NCI-H2227 treated with DMSO at 0.1 percent for 48 hours (cell line): ENCODE measurements at regions not wholly inside any gene's neighbourhood (a gene's known extent, or its start where the extent isn't known, plus 50 kb on each side); places are given as distances from the start of the nearest gene placed in this dataset.
"Not testable (repeated sequence)": the region's sequence is repeated elsewhere in the genome, so short reads cannot be mapped to it uniquely, and the experiment has no call there.

Experiments
- DNase-seq: peaks from one replicate; lab custom pipeline; 2025; lab: John Stamatoyannopoulos, UW

DNA sequence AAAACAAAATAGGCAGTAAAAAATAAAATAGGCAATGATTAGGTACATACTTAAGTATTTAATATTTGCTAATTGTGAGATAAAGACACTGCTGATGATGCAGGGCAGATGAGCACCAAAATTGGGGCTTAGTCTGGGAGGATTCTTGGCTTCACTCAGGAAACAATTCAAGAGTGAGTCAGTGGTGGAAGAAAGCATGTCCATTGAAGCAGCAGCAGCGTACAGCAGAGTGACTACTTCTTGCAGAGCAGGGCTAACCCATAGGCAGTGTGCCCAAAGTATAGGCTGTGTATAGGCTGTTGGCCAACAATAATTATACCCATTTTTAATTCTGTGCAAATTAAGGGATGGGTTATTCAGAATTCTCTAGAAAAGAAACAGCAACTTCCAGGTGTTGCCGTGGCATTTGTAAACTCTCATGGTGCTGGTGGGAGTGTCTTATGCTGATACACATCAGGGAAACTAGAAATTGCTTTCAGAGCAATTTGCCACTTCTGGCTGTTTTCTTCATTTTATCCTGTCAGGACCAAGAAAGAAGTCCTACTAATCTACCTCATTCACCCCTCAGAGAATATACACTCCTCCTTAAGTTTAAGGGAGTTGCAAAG, 317.3 kb upstream of the NAALADL2 start:
- DNase-seq: no peak

DNA sequence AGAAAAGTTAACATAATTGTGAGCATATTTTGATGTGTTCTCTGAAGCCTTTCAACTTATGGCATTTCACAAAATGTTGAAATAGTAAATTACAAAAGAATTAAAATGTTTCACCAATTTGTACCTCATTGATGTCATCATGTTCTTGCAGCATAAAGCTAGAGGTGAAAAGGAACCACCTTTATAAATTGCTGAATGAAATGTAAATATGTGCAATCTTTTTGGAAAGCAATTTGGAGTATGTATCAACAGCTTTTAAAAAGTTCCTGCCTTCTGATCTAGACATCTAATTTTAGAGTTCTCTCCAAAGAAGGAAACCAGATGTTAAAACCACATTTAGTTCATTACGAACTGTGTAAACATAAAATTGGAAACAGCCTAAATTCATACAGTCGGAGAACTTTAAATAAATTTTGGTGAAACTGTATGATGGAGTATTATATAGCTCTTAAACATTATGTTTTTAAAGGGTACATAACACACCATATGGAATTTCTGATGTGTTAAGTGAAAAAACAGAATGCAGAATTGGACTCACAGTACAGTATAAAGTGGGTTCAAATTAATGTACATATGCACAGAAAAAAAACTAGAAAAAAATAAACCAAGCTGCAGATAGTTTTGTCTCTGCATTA, 311.2 kb upstream of the NAALADL2 start:
- no peak for DNase-seq

DNA sequence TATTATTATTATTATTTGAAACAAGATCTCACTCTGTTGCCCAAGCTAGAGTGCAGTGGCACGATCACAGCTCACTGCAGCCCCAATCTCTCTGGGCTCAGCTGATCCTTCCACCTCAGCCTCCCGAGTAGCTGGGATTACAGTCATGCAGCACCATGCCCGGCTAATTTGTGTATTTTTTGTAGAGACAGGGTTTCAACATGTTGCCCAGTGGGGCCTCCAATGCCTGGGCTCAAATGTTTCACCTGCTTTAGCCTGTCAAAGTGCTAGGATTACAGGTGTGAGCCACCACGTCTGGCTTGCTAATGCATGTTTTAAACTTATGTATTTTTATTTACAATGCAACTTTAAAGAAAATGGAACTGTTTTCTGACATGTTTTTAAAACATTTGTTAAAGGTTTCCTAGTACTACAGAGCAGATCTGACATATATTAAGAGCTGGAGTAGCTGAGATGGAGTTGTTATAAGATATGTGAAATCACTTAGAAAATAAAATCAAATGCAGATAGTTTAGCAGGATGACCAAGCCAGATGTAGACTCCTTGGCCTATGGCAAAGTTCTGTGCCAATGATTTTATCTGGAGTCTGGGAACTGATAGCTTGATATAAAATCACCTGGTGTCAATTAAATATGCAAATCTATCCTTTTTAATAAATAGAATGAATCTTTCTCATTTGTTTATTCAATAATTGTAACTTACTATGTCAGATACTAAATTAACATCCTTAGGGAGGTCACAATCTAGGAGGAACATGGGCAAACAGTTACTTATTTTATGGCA, 310.1 kb upstream of the NAALADL2 start:
- DNase-seq: no peak

DNA sequence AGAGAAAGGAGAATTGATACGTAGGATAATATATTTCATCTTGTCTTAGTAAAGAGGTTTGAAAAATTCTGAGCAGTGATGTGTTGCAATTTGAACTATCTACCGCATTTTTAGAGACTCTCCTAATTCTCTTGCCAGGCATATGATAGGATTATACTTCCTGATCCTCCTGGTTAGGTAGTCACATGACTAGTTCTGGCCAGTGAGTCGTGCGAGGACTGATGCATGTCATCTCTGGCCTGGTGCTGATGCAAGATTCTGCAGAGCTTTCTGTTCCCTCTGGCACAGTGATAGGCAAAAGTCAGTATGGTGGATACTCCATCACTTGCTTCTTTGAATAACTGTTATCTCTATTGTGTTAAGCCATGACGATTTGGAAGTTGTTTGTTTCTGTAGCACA, 277.6 kb upstream of the NAALADL2 start:
- DNase-seq: no peak

DNA sequence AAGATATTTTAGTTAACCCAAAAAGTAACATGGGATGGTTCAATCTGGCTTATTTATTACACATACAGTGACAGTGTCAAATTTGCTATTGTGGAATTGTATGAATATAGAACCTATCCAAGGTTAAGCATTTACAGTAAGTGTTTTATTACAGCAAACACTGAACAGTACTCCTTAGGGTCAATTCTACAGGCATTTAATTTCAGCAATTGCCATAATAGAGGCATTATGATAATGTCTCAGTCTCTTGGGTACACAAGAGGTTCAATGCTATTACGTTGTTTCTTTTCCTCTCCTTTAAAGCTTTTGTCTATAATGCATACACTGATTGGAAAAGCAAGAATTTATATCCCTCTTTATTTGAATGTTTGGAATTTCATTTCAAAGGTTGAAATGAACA, 275.7 kb upstream of the NAALADL2 start:
- DNase-seq: no peak

DNA sequence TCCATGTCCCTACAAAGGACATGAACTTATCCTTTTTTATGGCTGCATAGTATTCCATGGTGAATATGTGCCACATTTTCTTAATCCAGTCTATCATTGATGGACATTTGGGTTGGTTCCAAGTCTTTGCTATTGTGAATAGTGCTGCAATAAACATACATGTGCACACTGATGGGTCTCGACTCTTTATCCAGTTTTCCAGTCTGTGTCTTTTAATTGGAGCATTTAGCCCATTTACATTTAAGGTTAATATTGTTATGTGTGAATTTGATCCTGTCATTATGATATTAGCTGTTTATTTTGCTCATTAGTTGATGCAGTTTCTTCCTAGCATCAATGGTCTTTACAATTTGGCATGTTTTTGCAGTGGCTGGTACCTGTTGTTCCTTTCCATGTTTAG, 272.0 kb upstream of the NAALADL2 start:
- not testable (repeated sequence) for DNase-seq

DNA sequence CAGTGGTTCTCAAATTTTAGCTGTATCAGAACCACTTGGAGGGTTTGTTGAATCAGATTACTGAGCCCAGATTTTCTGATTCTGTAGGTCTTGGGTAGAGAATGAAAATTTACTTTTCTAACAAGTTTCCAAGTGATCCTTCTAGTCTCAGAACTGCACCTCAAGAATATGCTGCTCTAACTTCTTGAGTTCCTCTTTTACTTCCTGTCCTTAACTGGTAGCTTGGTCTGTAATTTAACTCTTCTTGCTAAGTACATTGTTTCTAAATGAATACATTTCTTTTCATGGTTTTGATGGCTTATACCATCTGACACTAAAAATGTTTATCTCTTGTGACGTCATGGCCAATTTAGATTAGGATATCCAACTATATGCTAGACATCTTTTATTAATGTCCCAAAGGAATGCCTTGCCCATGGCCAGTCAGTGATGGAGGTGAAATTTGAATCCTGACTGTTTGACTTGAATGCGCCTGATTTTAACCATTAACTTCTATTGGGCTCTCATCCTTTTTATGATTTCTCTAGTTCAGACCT, 262.6 kb upstream of the NAALADL2 start:
- no peak for DNase-seq

DNA sequence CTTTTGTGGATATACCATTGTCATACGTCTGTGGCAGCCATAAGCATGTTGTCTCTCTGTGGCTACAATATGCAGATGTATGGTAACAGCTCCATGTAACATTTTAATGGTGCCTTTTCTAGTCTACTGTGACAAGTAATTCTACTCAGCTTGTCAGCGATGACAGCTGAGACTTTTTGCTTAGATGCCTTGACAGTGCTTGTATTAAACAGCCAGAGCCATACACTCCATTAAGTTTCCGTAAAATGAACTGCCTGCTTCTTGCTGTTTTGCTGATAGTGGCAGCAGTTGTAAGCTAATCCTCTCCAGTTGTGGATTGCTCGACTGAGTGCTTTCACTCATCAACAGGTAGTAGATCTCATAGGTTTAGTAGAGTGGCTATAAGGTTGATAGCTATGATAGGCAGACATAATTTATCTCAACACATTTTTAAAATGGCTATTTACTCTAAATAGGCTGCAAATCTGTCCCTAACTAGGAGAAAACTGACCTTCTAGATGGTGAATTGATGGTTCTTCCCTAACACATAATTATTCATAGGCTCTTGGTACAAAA, 260.2 kb upstream of the NAALADL2 start:
- peak; percentile 12 for DNase-seq

DNA sequence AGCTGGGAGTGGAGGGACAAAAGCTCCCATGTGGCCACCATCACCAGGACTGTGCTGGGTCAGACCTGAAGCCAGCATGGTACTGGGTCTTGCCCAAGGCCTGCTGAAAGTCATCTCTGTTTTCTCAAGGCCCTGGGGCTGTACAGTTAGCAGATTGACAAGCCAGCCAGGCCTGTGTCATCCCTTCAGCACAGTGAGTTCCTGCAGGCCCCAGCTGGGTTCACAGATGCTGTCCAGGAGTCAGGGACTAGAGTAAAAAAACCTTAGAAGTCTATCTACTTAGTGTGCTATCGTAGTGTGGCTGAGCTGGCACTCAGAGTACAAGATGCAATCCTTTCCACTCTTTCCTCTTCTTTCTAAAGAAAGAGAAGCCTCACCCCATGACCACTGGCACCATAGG, 246.0 kb upstream of the NAALADL2 start:
- no peak for DNase-seq

DNA sequence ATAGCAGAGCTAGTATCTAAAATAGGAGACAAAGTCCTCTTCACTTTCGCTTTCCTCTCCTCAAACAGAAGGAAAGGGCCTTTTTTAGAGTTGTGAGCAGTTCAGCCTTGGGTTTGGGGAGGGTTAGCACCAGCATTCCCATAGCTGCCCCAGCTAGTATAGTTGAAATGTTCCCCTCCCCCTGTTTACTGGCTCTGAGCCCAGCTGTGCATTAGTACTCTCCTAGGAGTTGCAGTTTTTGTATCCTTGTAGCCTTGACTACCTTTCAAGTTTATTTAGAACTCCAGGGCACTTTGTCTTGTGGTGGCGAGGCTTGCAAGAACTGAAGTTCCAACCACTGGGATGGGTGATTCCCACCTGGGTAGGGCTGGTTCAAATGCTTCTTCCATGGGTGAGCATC, 245.1 kb upstream of the NAALADL2 start:
- no peak for DNase-seq

DNA sequence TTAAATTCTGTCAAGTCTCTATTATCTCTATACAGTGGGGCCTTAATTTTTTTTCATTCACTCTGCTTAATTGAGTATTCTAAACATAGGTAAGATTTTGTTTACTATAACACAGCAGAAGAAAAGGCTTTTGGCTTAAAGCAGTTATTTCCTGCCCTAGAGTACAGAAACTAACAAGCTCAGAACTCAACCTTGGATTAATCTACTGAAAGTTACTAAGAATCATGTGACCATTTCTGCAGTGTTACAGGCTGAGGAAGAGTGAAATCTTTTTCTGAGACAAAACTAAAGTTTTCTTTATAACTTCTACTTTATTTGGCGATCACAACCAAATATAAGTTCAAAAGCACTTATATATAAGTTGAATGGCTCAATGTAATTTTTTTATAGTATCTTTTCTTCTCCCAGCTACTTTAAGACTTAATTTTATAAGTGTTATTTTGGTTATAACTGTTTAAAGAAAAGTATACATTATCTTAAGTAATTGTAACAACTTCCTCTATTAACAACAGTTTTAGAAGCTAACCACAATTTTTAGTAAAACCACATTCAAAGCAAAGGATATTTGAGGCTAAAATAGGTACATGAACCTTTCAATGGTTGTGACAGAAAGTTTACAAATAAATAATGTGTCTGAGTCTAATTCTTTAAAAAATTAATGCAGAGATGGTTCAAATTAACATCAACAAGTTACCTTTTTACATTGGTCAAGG, 240.6 kb upstream of the NAALADL2 start:
- no peak for DNase-seq

DNA sequence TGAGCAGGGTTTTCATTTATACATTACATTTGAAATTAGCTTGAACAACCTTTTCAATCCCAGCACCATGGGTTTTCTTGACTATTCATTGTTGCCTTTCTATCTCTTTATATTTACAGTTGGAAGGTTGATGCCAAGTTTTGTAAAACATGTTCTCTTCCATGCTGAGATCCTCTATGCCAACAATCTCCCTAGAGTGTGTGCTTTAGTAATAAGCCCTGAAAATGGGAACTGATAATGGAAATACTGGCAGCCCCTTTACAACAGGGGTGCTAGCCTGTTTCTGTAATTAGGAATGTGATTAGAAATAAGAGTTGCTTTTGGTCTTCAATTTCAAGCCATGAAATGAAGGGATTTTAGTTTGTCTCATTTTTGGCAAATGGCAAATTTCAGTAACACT, 239.9 kb upstream of the NAALADL2 start:
- DNase-seq: no peak

DNA sequence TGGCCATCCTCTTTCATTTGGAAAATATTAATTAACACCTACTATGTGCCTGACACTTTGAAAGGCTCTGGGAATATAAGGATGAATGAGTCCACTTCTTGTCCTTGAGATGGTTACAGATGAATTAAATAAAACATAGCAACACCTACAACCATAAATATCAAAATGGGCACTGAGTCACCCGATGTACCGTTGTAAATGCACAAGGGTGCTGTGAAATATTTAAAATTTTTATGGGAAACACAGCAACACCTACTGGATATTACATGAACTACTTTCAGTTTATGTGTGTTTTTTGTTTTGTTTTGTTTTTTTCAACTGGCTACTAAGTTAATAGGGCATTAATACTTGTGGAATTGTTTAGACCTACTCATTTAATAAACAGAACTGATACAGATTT, 239.0 kb upstream of the NAALADL2 start:
- DNase-seq: no peak

DNA sequence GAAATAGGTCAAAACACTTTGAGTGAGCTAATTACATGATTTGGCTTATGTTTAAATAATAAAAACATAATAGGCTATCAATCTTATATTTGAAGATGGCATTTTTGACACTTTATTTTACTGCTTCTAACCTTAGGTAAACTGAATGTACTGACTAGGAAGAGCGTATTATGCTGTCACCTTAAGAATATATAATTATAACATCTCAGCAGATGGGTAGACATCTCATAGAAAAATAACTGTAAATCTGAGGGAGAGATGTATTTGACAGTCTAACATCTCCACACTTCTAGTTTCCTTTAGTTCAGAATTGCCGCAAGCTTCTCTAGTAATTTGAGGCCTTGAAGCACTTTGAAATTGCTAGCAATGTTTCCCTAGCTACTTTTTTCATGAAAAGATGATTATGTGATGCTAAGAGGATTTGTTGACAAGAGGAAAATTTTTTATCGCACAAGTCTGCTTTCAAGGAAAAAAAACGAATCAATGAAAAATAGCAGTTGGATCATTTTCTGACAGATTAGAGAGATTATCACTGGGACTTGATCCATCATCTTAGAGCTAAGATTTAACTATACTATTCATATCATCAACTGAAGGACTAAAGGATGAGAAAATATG, 238.2 kb upstream of the NAALADL2 start:
- peak; percentile 64 for DNase-seq

DNA sequence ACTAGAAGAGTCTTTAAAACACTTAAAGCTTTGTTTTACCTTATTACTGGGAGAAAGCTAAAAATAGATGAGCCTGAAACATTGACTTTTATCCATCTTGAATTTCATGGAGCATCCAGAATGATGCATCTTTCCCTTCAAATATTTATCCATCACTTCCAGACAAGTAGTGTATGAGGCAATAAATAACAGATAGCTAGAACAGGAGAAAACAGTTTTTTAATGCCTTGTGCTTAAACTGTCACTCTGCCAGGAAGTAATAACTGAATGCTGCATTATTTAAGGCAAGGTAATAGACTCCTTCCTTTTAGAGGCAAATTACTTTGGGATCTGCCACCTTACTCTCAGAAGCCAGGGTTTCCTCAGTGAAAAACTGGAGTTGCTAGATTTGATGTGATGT, 225.8 kb upstream of the NAALADL2 start:
- no peak for DNase-seq

DNA sequence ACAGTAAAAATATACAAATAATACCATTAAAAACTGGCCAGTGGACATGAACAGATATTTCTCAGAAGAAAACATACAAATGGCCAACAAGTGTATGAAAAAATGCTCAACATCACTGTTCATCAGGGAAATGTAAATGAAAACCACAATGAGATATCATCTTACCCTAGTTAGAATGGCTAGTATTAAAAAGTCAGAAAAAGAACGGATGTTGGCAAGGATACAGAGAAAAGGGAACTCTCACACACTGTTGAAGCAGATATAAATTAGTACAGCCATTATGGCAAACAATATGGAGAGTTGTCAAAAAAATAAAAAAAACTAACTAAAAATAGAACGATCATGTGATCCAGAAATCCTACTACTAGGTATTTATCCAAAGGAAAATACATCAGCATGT, 222.7 kb upstream of the NAALADL2 start:
- DNase-seq: no peak

DNA sequence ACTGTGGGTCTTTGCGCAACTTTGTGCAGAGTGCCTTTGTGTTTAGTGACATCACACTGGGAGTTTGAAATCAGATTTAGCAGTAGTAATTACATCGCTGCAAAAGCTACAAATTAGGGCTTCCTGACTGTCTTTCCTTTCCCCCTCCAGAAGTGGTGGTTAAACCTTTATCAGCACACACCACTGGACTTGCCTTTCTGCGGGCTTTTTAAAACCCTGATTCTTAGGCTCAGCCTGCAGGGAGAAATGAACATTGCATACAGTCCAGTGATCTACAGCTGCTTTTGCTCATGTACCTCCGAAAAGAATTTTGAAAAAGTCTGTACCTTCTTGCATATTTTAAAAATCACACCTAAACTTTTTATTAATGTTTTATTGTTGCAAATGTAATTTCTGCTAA, 219.7 kb upstream of the NAALADL2 start:
- no peak for DNase-seq

DNA sequence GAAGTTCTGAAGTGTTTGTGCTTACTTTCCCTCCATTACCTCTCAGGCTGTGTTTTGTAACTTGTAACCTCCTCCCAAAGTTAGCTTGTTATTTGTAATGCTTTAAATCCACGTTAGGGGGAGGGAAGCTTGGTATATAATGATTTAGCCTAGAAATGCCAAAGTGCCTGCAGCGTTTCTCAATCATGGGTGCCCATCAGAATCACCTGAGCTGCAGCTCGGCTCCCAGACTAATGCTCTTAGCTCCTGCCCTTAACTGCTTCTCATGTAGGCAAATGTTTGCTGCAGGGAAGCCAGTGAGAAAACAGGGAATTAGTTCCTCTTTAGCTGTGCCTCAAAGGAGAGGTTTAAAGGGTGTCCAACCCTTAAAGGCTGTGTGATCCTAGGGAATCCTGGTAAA, 219.2 kb upstream of the NAALADL2 start:
- DNase-seq: no peak

DNA sequence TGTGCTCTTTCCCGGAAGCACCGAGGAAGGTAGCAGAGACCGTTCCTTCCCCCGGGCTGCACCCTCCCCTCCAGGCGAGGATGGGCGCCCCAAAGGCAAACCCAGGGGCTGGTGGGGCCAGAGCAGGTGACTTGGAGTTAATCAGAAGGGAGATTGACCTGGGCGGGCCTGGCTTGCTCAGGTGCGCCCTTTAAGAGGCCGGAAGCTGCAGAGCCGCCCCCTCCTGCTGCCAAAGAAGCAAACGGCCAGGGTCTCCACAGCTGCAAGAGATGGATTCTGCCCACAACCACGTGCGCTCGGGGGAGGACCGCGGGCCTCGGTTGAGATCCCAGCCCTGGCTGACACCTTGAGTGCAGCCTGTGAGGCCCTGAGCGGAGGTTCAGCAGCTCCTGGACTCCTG, 218.2 kb upstream of the NAALADL2 start:
- DNase-seq: no peak

DNA sequence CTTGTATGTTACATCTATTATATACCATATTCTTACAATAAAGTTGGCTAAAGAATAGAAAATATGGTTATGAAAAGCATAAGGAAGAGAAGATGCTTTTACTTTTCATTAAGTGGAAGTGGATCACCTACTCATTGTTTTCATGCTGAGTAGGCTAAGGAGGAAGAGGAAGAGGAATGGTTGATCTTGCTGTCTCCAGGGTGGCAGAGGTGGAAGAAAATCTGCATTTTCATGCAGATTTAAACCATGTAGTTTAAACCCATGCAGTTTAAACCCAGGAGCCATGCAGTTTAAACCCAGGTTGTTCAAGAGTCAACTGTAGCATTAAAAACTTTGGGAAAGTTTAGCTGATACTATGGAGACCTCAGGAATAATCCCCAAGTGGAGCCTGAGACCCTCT, 214.8 kb upstream of the NAALADL2 start:
- DNase-seq: no peak

DNA sequence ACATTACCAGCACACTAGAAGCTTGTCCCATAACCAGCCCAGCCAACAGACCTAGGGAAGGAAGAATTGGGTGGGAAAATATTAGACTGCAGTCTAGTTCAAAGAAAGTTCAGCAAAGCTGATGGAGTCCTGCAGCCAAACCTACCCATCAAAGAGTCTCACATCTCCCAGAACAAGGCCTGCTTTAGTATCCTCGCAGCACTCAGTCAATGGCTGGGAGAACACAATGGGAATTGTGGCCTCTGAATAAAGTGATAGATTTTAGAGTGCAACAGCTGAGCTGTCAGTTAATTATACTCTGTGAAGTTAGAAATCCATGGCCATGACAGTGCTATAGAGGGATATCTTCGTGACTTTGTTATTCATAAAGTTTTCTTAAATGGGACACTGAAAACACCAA, 207.2 kb upstream of the NAALADL2 start:
- no peak for DNase-seq

DNA sequence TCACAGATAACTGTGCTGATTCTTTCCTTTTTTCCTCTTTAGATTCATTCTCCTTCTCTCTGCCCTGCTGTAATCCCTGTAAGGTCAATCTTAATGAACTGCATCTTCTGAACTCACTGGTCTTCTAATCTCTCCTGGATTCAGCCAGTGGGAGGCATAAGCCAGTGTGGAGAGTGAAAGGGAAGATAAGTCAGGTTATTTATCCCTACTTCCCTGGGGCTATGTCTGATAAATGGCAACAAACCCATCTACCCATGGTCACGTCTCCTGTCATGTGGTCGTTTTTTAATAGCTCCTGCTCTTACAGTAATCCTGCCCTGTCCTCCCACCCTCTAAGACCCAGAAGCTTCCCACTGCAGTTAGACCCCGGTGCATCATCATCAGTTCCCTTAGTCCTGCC, 199.6 kb upstream of the NAALADL2 start:
- DNase-seq: no peak
